ENCODE measurements at regions not wholly inside any gene's neighbourhood (a gene's known extent, or its start where the extent isn't known, plus 50 kb on each side); places are given as distances from the start of the nearest gene placed in this dataset.

DNA sequence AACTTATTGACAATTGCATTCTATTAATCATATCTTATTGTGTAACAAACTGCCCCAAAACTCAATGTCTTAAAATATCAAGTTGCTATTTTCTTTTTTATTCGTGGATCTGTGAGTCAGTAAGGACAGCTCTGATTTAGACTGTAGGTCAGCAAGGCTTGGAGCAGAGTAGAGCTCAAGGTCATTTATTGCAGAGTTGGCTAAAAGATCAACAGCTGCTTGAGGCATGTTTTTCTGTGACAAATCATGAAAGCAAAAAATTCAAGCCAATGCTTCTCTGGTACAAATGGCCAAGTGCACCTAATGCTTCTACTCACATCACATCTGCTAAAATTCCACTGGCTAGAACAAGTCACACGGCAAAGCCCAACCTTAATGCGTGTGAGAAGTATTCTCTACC lies 497.7 kb upstream of the LRATD1 start:
- Histone ChIP-seq H2BK120ac (ENCODE audit: low read depth, low read length, poor library complexity, severe bottlenecking) (no peak overlapping the region), H3K23me2 (ENCODE audit: insufficient read length, low read depth, low read length, poor library complexity, severe bottlenecking) (no peaks in the 10 kb centered on the region), H3K23ac (ENCODE audit: insufficient read length, low read depth, low read length) (no peak overlapping the region), H3K9ac (ENCODE audit: extremely low read depth, insufficient read length, low read length) (no peak overlapping the region), H4K8ac (replicated peaks; ENCODE audit: insufficient read length, low read depth, low read length) (no peak overlapping the region), H3K4me1 (ENCODE audit: insufficient read depth, low read length) (no peaks in the 10 kb centered on the region), H3K79me2 (ENCODE audit: insufficient read depth, low read length) (no peaks in the 10 kb centered on the region), H3K18ac (ENCODE audit: insufficient read length, low read depth, low read length) (no peak overlapping the region), H3K56ac (ENCODE audit: insufficient read length, low read depth, low read length) (no peak overlapping the region), H3K14ac (ENCODE audit: insufficient read depth, low read length) (no peak overlapping the region), H4K91ac (ENCODE audit: insufficient read length, low read depth, low read length) (no peak overlapping the region), H4K20me1 (ENCODE audit: control insufficient read depth, insufficient read depth, insufficient read length) (no peaks in the 10 kb centered on the region), H3K27me3 (ENCODE audit: insufficient read depth, low read length) (no peaks in the 10 kb centered on the region), H3K79me1 (ENCODE audit: insufficient read depth, low read depth, low read length, poor library complexity, severe bottlenecking) (no peaks in the 10 kb centered on the region), H2BK12ac (ENCODE audit: insufficient read length, low read depth, low read length) (no peak overlapping the region), H3K4ac (ENCODE audit: low read depth, low read length) (no peak overlapping the region), H2AK5ac (ENCODE audit: insufficient read length, low read length) (no peak overlapping the region), H2BK15ac (ENCODE audit: low read depth, low read length) (no peak overlapping the region), H2AFZ (ENCODE audit: low read length) (no peak overlapping the region), H4K5ac (ENCODE audit: insufficient read length, low read depth, low read length) (no peak overlapping the region), H2BK5ac (ENCODE audit: insufficient read length, low read length) (no peak overlapping the region), H3T11ph (ENCODE audit: low read length) (no peak overlapping the region), H3K4me2 (ENCODE audit: insufficient read depth, insufficient read length, low read length) (no peak overlapping the region), H3K9me3 (ENCODE audit: control insufficient read depth, low read depth, low read length) (no peaks in the 10 kb centered on the region), H3K27ac (ENCODE audit: insufficient read length, low read depth, low read length) (no peak overlapping the region), H2BK20ac (ENCODE audit: low read depth, low read length, poor library complexity, severe bottlenecking) (no peak overlapping the region)
- no CpG with 5 or more reads among the region's 3 CpGs for WGBS (ENCODE audit: extremely low coverage, insufficient read length, low lambda C conversion rate)
- Mint-ChIP-seq H3K27ac (no peak overlapping the region), H3K4me1 (no peaks in the 10 kb centered on the region), H3K4me3 (no peak overlapping the region), H3K36me3 (ENCODE audit: insufficient read depth in 1 of 3, low read depth in 3 of 3) (no peaks in the 10 kb centered on the region; a peak in 1 of 7 replicates), H3K27me3 (ENCODE audit: low read depth) (no peaks in the 10 kb centered on the region; the same call in 1 of the 2 replicates), H3K9me3 (peaks cover 0 to 4% of the 10 kb centered on the region in 2 experiments; a peak in 1 of 5 replicates)
- TF ChIP-seq, protein P1, sequence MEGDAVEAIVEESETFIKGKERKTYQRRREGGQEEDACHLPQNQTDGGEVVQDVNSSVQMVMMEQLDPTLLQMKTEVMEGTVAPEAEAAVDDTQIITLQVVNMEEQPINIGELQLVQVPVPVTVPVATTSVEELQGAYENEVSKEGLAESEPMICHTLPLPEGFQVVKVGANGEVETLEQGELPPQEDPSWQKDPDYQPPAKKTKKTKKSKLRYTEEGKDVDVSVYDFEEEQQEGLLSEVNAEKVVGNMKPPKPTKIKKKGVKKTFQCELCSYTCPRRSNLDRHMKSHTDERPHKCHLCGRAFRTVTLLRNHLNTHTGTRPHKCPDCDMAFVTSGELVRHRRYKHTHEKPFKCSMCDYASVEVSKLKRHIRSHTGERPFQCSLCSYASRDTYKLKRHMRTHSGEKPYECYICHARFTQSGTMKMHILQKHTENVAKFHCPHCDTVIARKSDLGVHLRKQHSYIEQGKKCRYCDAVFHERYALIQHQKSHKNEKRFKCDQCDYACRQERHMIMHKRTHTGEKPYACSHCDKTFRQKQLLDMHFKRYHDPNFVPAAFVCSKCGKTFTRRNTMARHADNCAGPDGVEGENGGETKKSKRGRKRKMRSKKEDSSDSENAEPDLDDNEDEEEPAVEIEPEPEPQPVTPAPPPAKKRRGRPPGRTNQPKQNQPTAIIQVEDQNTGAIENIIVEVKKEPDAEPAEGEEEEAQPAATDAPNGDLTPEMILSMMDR (conservative IDR thresholded peaks at IDR 0.05): no peak
- DNase-seq: no peak
